ENCODE measurements at regions not wholly inside any gene's neighbourhood (a gene's known extent, or its start where the extent isn't known, plus 50 kb on each side); places are given as distances from the start of the nearest gene placed in this dataset.

DNA sequence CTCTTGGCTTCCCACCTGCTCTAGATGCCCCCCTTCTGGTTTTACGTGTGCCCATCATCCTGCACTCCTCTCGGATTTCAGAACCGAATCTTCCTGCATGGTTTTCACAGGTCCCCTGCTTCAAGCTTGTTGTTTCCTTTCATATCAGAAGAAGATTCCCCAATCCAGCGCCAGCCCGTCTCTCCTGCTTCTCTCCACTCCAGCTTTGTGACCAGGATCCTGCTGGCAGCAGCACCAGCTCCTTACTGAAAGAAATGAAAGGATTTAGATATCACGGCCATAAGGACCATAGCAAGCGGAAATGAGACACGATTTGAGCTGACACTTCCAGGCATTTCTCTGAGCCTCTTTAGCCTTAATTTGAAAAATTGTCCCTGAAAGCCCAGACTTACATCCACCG is 180.3 kb upstream of the UBE3A start:
- H3K9me3 ChIP-seq = peaks cover 0 to 26% (median 0%) of the 10 kb centered on the region in 4 donors

DNA sequence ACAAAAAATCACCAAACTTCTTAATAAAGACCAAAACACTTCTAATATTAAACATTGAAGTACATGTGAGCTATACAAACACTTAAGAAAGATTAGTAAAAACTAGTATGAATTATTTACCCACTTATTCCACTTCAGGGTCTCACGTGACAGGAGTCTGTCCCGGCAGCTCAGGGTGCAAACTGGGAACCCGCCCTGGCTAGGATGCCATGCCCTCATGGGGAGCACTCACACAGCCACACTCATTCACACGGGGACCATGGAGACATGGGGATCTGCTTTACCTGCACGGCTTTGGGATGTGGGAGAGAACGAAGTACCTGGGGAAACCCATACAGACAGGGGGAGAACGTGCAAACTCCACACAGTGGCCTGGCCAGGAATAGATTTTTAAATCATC is 179.3 kb upstream of the UBE3A start:
- TF ChIP-seq POLR2AphosphoS5 (IDR thresholded peaks at IDR 0.05) (no peak), EP300 (IDR thresholded peaks at IDR 0.05) (no peak), POLR2A (IDR thresholded peaks at IDR 0.05) (no peak)
- TF ChIP-seq, protein P1, sequence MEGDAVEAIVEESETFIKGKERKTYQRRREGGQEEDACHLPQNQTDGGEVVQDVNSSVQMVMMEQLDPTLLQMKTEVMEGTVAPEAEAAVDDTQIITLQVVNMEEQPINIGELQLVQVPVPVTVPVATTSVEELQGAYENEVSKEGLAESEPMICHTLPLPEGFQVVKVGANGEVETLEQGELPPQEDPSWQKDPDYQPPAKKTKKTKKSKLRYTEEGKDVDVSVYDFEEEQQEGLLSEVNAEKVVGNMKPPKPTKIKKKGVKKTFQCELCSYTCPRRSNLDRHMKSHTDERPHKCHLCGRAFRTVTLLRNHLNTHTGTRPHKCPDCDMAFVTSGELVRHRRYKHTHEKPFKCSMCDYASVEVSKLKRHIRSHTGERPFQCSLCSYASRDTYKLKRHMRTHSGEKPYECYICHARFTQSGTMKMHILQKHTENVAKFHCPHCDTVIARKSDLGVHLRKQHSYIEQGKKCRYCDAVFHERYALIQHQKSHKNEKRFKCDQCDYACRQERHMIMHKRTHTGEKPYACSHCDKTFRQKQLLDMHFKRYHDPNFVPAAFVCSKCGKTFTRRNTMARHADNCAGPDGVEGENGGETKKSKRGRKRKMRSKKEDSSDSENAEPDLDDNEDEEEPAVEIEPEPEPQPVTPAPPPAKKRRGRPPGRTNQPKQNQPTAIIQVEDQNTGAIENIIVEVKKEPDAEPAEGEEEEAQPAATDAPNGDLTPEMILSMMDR (IDR thresholded peaks at IDR 0.05) = no peak
- no peaks in the 10 kb centered on the region for H3K4me1 ChIP-seq
- no peak overlapping the region for H3K4me3 ChIP-seq
- H3K27me3 ChIP-seq = no peaks in the 10 kb centered on the region
- intact Hi-C loops (cut with DNase I; ENCODE audit: low total_unique reads) = no loop called here
- WGBS, 5 donors = 79 to 86% (median 82%) methylated on average over 7 of the region's 7 CpGs
- no peaks in the 10 kb centered on the region for H3K36me3 ChIP-seq
- H3K9me3 ChIP-seq = peaks cover 0 to 32% (median 0%) of the 10 kb centered on the region in 4 donors
- no peak overlapping the region for H3K27ac ChIP-seq
- DNase-seq = no peak

More for the DNA sequence above, 180.3 kb upstream of the UBE3A start:
- intact Hi-C loops (cut with DNase I; ENCODE audit: low total_unique reads) = no loop called here
- no peak overlapping the region for H3K4me3 ChIP-seq
- H3K27me3 ChIP-seq = no peaks in the 10 kb centered on the region
- no peaks in the 10 kb centered on the region for H3K36me3 ChIP-seq
- WGBS, 5 donors = 81 to 86% (median 83%) methylated on average over 9 of the region's 9 CpGs
- no peak for DNase-seq
- no peak overlapping the region for H3K27ac ChIP-seq
- no peaks in the 10 kb centered on the region for H3K4me1 ChIP-seq
- no peak for TF ChIP-seq POLR2AphosphoS5 (IDR thresholded peaks at IDR 0.05)
- TF ChIP-seq, protein P1 (IDR thresholded peaks at IDR 0.05) = no peak
- TF ChIP-seq EP300 (IDR thresholded peaks at IDR 0.05) = no peak

DNA sequence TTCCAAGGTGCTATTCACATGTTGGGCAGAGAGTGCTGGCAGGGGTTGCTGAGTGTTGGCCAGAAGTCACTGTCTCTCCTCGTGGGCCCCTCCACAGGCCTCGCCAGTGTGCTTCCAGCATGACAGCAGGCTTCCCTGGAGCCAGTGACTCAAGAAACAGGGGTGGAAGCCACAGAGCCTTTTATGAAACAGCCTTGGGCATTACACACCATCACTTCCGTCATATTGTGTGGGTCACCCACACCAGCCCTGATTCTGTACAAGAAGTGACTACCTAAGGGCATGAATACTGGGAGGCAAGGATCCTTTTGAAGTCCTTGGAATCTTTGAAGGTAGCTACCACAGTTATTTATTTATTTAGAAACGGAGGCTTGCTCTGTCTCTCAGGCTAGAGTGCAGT is 177.6 kb upstream of the UBE3A start:
- 60 to 75% (median 69%) methylated on average over 4 of the region's 4 CpGs for WGBS, 5 donors
- H3K9me3 ChIP-seq = peaks cover 0 to 24% (median 0%) of the 10 kb centered on the region in 4 donors
- no peak overlapping the region for H3K4me3 ChIP-seq
- no peaks in the 10 kb centered on the region for H3K36me3 ChIP-seq
- no peaks in the 10 kb centered on the region for H3K27me3 ChIP-seq
- no peak overlapping the region for H3K27ac ChIP-seq
- H3K4me1 ChIP-seq = no peaks in the 10 kb centered on the region
- DNase-seq = no peak
- intact Hi-C loops (cut with DNase I; ENCODE audit: low total_unique reads) = no loop called here
- TF ChIP-seq POLR2A (IDR thresholded peaks at IDR 0.05) (no peak), EP300 (IDR thresholded peaks at IDR 0.05) (no peak), POLR2AphosphoS5 (IDR thresholded peaks at IDR 0.05) (no peak)
- TF ChIP-seq, protein P1 (IDR thresholded peaks at IDR 0.05) = no peak

GRCh38 chr15:25613134-25613533 is 174.3 kb upstream of the UBE3A start:
- intact Hi-C loops (cut with DNase I; ENCODE audit: low total_unique reads) = no loop called here
- whole genome bisulfite sequencing, 5 donors = 70 to 80% (median 78%) methylated on average over 9 of the region's 9 CpGs
- no peaks in the 10 kb centered on the region for H3K27me3 ChIP-seq
- peaks cover 0 to 14% (median 0%) of the 10 kb centered on the region in 4 donors for H3K9me3 ChIP-seq
- no peaks in the 10 kb centered on the region for H3K4me1 ChIP-seq
- no peak for DNase-seq
- H3K4me3 ChIP-seq = no peak overlapping the region
- H3K36me3 ChIP-seq = no peaks in the 10 kb centered on the region
- H3K27ac ChIP-seq = no peak overlapping the region
- TF ChIP-seq POLR2A (IDR thresholded peaks at IDR 0.05) (no peak), EP300 (IDR thresholded peaks at IDR 0.05) (no peak), POLR2AphosphoS5 (IDR thresholded peaks at IDR 0.05) (no peak)
- TF ChIP-seq, protein P1 (IDR thresholded peaks at IDR 0.05) = no peak

All from stomach (tissue), 8 donors.